Cardiac muscle cell (in vitro differentiated cells and primary cell): ENCODE measurements at regions not wholly inside any gene's neighbourhood (a gene's known extent, or its start where the extent isn't known, plus 50 kb on each side); places are given as distances from the start of the nearest gene placed in this dataset.

Experiments
- DNase-seq, 2 donors: peaks; one replicate each; pipeline versions ENCODE4 v3.0.0 to v3.0.0-alpha.2; 2010 to 2017; ENCODE audit warnings: low read depth in 1 of 2, low spot score in 1 of 2
- H3K27ac ChIP-seq: fragments of 200-600 bp; sonication (generic); 2 replicates; pipeline ENCODE4 v1.5.1; 2016
- H3K27me3 ChIP-seq: fragments of 200-600 bp; sonication (generic); 2 replicates; pipeline ENCODE4 v1.6.0; 2016; ENCODE audit warnings: control low read depth
- H3K36me3 ChIP-seq: fragments of 200-600 bp; sonication (generic); 2 replicates; pipeline ENCODE4 v1.5.1; 2016; ENCODE audit warnings: control low read depth
- H3K4me1 ChIP-seq: fragments of 200-600 bp; sonication (generic); 2 replicates; pipeline ENCODE4 v1.8.1; 2017; ENCODE audit warnings: low read depth, mild to moderate bottlenecking, mixed run types
- H3K4me3 ChIP-seq: fragments of 200-600 bp; sonication (generic); 2 replicates; pipeline ENCODE4 v1.5.1; 2016; ENCODE audit warnings: mild to moderate bottlenecking
- H3K9me3 ChIP-seq: fragments of 200-600 bp; sonication (generic); 2 replicates; pipeline ENCODE4 v1.5.1; 2017; ENCODE audit warnings: low read depth, mild to moderate bottlenecking, control low read depth
- CTCF ChIP-seq: IDR thresholded peaks from 2 replicates; pipeline ENCODE4 v1.5.1; 2012; ENCODE audit warnings: low read depth, mild to moderate bottlenecking, low read length

GRCh38 chr3:14334936-14335335, 67.5 kb upstream of the SLC6A6 start:
- H3K4me1 ChIP-seq = no peaks in the 10 kb centered on the region
- H3K27me3 ChIP-seq = no peaks in the 10 kb centered on the region
- H3K27ac ChIP-seq = no peak overlapping the region
- H3K4me3 ChIP-seq = no peak overlapping the region
- no peak for TF ChIP-seq CTCF
- H3K36me3 ChIP-seq = no peaks in the 10 kb centered on the region
- H3K9me3 ChIP-seq = no peaks in the 10 kb centered on the region
- DNase-seq = no peak

- Histone ChIP-seq H3K4me1 (no peaks in the 10 kb centered on the region), H3K36me3 (no peaks in the 10 kb centered on the region), H3K27me3 (no peaks in the 10 kb centered on the region), H3K4me3 (no peak overlapping the region), H3K9me3 (no peaks in the 10 kb centered on the region), H3K27ac (no peak overlapping the region)
- no peak for DNase-seq
- no peak for TF ChIP-seq CTCF
Observed at GRCh38 chr3:14335774-14336748, 66.3 kb upstream of the SLC6A6 start.

- no peak for TF ChIP-seq CTCF
- Histone ChIP-seq H3K36me3 (no peaks in the 10 kb centered on the region), H3K4me1 (no peaks in the 10 kb centered on the region), H3K27ac (no peak overlapping the region), H3K27me3 (no peaks in the 10 kb centered on the region), H3K4me3 (no peak overlapping the region), H3K9me3 (no peaks in the 10 kb centered on the region)
- no peak for DNase-seq
Observed at GRCh38 chr3:14336749-14337598, 65.4 kb upstream of the SLC6A6 start.

DNA sequence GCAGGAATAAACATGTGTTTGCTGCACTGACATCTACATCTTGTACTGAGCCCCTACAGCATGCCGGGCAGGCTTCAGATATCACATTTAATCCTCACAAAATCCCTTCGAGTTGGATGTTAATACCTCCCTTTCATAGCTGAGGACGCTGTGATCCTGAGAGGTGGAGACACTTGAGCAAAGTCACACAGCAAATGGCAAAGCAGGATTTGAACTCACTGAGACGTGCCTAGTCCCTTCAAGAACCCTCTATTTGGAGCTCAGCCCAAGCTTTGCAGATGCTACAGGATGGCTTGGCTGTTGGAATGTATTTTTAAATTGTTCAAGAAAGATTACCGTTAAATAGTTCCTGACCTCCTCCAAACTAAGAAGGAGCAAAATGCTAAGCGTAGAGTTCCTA, 64.6 kb upstream of the SLC6A6 start:
- DNase-seq = no peak
- Histone ChIP-seq H3K4me1 (no peaks in the 10 kb centered on the region), H3K27me3 (no peaks in the 10 kb centered on the region), H3K36me3 (no peaks in the 10 kb centered on the region), H3K27ac (no peak overlapping the region), H3K4me3 (no peak overlapping the region), H3K9me3 (no peaks in the 10 kb centered on the region)
- TF ChIP-seq CTCF = no peak

DNA sequence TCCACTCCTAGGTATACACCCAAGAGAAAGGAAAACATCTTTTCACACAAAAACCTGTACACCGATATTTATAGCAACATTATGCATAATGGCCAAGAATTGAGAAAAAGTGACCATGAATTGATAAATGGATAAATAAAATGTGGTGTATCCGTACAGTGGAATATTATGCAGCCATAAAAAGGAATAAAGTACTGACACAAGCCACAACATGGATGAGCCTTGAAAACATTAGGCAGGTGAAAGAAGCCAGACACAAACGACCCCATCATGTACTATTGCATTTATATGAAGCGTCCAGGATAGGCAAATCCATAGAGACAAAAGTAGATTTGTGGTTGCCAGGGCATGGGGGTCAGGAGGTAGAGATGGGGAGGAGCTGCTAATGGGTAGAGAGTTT, 64.2 kb upstream of the SLC6A6 start:
- Histone ChIP-seq H3K4me3 (no peak overlapping the region), H3K9me3 (no peaks in the 10 kb centered on the region), H3K36me3 (no peaks in the 10 kb centered on the region), H3K27ac (no peak overlapping the region), H3K27me3 (no peaks in the 10 kb centered on the region), H3K4me1 (no peaks in the 10 kb centered on the region)
- no peak for DNase-seq
- TF ChIP-seq CTCF = no peak
